ENCODE measurements at regions not wholly inside any gene's neighbourhood (a gene's known extent, or its start where the extent isn't known, plus 50 kb on each side); places are given as distances from the start of the nearest gene placed in this dataset.

DNA sequence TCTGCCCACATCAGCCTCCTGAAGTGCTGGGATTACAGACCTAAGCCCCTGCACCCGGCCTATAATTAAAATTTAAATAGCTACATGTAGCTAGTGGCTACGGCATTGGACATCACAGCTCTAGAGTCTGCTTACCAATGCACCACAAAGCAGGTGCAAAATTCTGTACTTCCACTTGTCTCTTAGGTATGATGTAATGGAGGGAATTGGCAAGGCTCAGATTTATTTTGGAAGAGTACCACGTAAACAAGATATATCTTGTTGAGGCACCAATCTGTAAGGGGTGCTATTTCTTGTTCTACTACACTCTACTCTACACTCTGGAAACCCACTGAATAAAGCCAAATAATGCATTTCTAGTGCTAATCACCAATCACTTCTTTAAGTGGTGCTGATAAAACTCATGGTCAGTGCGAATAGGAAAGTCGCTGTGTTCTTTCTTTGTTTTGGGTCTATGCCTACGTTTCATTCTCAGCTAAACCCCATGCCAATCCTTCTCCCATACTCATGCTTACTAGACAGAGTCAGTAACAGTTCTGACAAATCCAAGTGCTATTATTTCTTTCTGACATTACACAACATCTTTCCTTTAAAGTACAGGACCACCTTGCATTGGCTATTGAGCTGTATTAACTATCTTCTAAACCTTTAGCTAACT, 92.3 kb downstream of the GC start:
- DNase-seq, result no peak

DNA sequence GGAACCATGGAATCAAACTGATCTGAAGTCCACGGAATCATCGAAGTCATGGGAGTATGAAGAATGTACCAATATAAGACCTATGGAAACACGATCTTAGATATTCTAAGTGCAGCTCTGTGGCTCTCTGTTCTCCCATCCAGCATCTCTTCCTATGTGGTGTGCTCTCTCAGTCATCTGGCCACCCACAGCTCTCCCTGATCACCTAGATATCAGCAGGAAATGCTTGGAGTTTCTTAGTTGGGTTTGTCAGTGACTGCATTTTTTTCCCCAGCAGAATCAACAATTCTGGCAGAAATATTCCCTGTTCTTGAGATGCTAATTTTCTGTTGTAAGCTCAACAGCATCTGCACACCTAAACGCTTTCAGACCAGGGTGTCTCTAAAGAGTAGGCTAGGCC, 94.1 kb downstream of the GC start:
- no peak for DNase-seq

DNA sequence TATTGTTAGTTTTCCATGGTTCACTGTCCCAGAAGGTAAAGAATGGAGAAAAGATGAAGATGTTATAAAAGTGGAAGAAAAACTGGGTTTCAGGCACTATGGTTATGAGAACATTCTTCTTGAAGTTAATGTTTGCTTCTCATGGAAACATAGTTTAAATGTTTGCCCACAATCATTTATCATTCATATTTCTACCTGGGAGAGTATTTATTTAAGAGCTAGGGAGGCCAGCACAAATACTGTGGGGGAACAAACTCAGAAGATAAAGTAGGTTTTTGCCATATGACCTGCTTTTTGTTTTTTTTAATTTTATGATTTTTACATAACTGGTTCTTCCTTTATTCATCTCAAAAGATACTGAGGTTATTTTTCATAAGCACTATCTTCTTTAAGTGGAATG, 96.8 kb downstream of the GC start:
- no peak for DNase-seq

GRCh38 chr4:71685975-71686374, 97.9 kb downstream of the GC start:
- no peak for DNase-seq

DNA sequence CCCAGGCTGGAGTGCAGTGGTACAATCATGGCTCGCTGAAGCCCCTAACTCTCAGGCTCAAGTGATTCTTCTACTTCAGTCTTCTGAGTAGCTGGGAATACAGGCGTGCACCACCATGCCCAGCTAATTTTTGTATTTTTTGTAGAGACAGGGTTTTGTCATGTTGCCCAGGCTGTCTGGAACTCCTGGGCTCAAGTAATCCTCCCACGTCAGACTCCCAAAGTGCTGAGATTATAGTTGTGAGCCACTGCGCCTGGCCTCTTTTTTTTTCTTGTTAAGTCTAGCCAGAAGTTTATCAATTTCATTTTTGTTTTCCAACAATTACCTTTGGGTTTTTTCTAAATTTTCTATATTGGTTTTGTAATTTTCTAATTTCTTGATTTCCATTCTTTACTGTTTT, 100.6 kb downstream of the GC start:
- DNase-seq, result no peak

GRCh38 chr4:71680706-71681105, 103.2 kb downstream of the GC start:
- no peak for DNase-seq

- no peak for DNase-seq
These were observed 106.3 kb downstream of the GC start for GRCh38 chr4:71677568-71677967.

GRCh38 chr4:71669291-71669690, 114.6 kb downstream of the GC start:
- no peak for DNase-seq

GRCh38 chr4:71665358-71665757, 118.5 kb downstream of the GC start:
- DNase-seq, result no peak

- no peak for DNase-seq
These were observed 119.5 kb downstream of the GC start for GRCh38 chr4:71664366-71664765.

DNA sequence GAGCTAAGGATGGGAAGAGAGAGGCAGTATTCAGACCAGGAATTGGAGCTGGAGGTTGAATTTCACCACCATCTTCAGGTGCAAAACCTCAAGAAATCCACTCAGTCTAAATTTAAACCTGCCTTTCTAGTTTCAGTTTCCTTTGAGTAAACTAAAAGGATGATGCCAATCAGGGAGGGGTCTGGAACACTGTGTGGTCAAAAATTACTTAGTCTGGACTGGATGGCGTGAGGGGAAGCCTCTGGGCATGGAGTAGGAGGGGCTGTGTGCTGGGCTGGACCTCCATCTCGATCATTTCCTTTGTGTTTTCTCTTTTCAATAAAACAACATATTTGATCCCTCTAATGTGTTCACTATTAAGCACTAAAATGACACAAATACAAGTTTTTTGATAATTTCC, 120.1 kb downstream of the GC start:
- DNase-seq, result no peak

GRCh38 chr4:71659979-71660378, 123.9 kb downstream of the GC start:
- no peak for DNase-seq

DNA sequence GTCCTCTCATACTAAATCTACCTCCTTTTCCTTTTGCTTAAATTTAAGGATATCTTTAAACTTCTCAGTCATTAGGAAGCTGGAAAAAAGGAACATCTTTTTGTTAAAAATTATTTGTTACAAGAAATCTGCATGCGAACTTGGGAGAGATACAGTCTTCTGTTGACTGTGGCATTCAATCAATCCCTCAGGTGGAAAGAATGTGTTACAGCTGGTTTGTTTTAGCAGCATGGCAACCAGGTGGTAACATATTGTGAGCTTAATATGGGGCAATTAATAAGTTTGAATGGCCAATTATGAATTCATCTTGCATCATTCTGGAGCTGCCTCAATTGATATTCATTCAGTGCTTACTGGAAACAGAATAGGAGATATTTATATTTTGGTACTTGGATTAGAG, 135.0 kb downstream of the GC start:
- no peak for DNase-seq

DNA sequence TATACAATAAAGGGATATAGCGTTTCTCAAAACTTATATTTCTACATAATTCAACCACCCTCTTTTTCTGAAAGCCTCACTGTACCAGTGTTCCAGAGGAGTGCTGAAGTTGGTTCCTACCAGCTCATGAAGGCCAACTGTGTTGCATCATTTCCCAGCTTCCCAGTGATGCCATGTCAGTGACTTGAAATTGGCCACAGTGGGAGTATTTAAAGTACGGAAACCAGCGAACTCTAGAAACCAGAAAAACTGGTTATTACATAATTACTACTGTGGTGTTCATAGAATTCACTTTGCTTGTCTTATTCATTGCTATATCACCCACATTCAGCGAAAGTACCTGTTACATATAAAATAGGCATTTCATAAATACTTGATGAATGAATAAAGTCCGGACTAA, 135.4 kb downstream of the GC start:
- no peak for DNase-seq

DNA sequence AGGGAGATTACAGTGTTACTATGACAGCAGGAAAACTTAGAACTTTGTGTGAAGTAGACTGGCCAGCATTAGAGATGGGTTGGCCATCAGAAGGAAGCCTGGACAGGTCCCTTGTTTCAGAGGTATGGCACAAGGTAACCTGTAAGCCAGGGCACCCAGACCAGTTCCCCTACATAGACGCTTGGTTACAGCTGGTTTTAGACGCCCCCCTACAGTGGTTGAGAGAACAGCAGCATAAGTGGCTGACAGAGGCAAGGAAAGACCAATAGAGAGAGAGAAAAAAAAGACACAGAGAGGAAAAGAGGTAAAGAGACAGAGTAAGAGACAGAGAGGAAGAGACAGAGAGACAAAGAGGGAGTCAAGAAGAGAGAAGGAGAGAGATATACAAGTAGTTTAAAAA, 144.5 kb downstream of the GC start:
- no peak for DNase-seq

DNA sequence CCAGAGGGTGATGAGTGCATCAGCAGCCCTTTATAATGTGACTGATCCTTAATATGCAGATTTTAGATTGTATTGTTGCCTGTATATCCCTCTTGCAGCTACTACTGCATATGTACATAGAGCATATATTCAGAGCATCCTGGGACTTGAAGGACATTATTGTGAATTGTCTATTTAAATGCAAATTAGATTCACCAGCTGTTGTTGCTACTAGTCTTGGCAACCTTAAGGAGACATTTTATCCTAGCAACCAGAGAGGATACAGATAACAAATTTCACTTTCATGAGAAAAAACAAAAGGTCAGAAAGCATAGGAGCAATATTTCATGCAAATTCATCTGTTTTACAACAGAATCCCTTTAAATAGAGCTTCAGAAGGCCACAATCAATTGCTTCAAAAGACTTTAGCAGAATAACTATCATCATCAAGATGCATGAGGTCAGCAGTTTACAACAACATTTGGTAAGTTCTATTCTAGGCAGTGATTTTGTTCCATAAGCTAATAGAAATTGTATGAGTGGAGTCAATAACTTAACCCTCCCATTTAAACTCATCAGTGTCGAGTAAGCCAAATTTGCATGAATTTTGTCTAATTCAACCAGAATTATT, 148.6 kb downstream of the GC start:
- peak in 1 of 2 donors; percentile 30 for DNase-seq

GRCh38 chr4:71634364-71634763, 149.5 kb downstream of the GC start:
- DNase-seq, result no peak

GRCh38 chr4:71630803-71631202, 153.1 kb downstream of the GC start:
- no peak for DNase-seq

DNA sequence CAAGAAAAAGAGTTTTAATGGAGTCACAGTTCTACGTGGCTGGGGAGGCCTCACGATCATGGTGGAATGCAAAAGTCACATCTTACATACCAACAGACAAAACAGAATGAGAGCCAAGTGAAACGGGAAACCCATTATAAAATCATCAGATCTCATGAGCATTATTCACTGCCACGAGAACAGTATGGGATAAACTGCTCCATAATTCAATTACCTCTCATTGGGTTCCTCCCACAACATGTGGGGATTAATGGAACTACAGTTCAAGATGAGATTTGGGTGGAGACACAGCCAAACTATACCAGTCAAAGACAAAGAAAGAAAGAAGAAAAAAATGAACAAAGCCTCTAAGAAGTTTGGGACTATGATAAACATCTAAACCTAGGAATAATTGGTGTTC, 158.9 kb downstream of the GC start:
- no peak for DNase-seq
